ENCODE measurements at regions not wholly inside any gene's neighbourhood (a gene's known extent, or its start where the extent isn't known, plus 50 kb on each side); places are given as distances from the start of the nearest gene placed in this dataset.

GRCh38 chr4:133683967-133684366 is 517.6 kb downstream of the PABPC4L start:
- TF ChIP-seq, protein P1, sequence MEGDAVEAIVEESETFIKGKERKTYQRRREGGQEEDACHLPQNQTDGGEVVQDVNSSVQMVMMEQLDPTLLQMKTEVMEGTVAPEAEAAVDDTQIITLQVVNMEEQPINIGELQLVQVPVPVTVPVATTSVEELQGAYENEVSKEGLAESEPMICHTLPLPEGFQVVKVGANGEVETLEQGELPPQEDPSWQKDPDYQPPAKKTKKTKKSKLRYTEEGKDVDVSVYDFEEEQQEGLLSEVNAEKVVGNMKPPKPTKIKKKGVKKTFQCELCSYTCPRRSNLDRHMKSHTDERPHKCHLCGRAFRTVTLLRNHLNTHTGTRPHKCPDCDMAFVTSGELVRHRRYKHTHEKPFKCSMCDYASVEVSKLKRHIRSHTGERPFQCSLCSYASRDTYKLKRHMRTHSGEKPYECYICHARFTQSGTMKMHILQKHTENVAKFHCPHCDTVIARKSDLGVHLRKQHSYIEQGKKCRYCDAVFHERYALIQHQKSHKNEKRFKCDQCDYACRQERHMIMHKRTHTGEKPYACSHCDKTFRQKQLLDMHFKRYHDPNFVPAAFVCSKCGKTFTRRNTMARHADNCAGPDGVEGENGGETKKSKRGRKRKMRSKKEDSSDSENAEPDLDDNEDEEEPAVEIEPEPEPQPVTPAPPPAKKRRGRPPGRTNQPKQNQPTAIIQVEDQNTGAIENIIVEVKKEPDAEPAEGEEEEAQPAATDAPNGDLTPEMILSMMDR (IDR thresholded peaks at IDR 0.05; ENCODE audit: insufficient read depth, low read depth, low read length, missing control alignments), result no peak
- H3K4me3 ChIP-seq (ENCODE audit: low read depth, low read length), result no peak overlapping the region
- no peak for DNase-seq (ENCODE audit: low read depth)

GRCh38 chr4:133668061-133668851 is 519.2 kb downstream of the PCDH10 start:
- H3K4me3 ChIP-seq (ENCODE audit: low read depth, low read length), result no peak overlapping the region
- DNase-seq (ENCODE audit: low read depth), result no peak
- TF ChIP-seq, protein P1 (IDR thresholded peaks at IDR 0.05; ENCODE audit: insufficient read depth, low read depth, low read length, missing control alignments), result no peak

DNA sequence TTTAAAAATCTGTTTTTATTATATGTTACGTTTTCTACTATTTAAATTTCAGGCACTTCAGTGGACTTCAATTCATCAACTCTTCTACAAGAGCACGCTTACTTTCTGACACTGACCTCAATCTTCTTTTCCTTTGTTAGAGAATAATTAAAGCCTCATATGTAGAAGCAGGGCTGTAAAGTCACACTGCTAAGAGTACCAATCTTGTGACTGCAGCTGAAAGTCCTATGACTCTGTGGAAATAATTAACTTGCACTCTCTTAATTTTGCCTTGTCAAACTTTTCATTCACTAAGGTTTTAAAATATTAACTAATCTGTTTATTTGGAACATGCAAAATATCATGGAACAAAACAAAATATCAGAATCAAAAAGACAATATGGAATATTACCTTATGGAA is 498.1 kb downstream of the PCDH10 start:
- TF ChIP-seq, protein P1 (IDR thresholded peaks at IDR 0.05; ENCODE audit: insufficient read depth, low read depth, low read length, missing control alignments), result no peak
- DNase-seq (ENCODE audit: low read depth), result no peak
- no peak overlapping the region for H3K4me3 ChIP-seq (ENCODE audit: low read depth, low read length)

- no peak overlapping the region for H3K4me3 ChIP-seq (ENCODE audit: low read depth, low read length)
- TF ChIP-seq, protein P1 (IDR thresholded peaks at IDR 0.05; ENCODE audit: insufficient read depth, low read depth, low read length, missing control alignments), result no peak
- DNase-seq (ENCODE audit: low read depth), result no peak
These were observed 492.1 kb downstream of the PCDH10 start for GRCh38 chr4:133641191-133641590.

GRCh38 chr4:133638751-133639150 is 489.7 kb downstream of the PCDH10 start:
- TF ChIP-seq, protein P1 (IDR thresholded peaks at IDR 0.05; ENCODE audit: insufficient read depth, low read depth, low read length, missing control alignments), result no peak

DNA sequence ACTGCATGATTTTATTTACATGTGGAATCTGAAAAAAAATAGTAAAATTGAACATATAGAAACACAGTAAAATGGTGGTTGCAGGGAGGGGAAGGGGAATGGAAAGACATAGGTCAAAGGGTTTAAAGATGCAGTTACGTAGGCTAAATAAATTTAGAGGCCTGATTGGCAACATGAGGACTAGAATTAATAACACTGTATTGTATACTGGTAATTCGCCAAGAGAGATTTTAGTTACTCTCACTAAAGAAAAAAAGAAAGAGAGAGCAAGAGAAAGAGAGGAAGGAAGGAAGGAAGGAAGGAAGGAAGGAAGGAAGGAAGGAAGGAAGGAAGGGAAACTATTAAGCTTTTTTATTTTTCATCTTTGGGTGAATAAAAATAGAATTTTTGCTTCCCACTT is 488.1 kb downstream of the PCDH10 start:
- no peak overlapping the region for H3K4me3 ChIP-seq (ENCODE audit: low read depth, low read length)
- TF ChIP-seq, protein P1 (IDR thresholded peaks at IDR 0.05; ENCODE audit: insufficient read depth, low read depth, low read length, missing control alignments), result no peak
- DNase-seq (ENCODE audit: low read depth), result no peak

More at GRCh38 chr4:133638751-133639150, 489.7 kb downstream of the PCDH10 start:
- DNase-seq (ENCODE audit: low read depth), result no peak
- no peak overlapping the region for H3K4me3 ChIP-seq (ENCODE audit: low read depth, low read length)

- DNase-seq (ENCODE audit: low read depth), result no peak
- no peak overlapping the region for H3K4me3 ChIP-seq (ENCODE audit: low read depth, low read length)
- TF ChIP-seq, protein P1 (IDR thresholded peaks at IDR 0.05; ENCODE audit: insufficient read depth, low read depth, low read length, missing control alignments), result no peak
These were observed 475.6 kb downstream of the PCDH10 start for GRCh38 chr4:133624744-133625143.

Data from GM12865 (cell line).